ENCODE measurements at regions not wholly inside any gene's neighbourhood (a gene's known extent, or its start where the extent isn't known, plus 50 kb on each side); places are given as distances from the start of the nearest gene placed in this dataset.

DNA sequence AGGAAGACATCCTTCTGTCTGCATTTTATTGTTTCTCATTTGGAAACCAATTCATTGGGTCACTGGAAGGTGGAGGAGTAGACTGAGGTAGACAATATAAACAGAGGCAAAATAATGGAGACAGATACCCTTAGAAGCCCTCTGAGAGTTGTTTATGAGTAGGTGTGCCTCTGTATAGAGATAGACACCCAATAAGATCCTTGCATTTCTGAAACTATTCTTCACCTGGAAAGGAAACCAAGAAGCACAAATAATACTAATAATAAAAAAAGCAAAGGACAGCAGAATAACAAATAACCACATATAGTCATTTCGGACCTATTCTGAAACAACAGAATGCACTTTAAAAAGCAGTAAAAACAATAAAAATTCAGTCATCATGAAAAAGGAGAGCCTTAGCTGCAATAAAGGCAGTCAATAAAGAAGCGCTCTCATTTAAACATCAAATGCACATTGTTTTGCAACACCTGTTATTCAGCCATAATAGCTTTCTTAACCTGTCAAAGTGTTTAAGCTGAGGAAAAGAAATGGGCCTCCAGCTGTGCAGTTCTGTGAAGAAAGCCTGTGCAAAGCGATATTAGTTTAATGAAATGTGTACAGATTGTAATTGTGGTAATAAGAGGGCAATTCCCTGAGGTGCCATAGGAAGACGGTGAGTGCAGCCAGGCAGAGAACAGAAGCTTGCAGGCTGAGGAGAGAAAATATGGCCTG, 904.2 kb downstream of the STPG2 start:
- TF ChIP-seq, protein P1, sequence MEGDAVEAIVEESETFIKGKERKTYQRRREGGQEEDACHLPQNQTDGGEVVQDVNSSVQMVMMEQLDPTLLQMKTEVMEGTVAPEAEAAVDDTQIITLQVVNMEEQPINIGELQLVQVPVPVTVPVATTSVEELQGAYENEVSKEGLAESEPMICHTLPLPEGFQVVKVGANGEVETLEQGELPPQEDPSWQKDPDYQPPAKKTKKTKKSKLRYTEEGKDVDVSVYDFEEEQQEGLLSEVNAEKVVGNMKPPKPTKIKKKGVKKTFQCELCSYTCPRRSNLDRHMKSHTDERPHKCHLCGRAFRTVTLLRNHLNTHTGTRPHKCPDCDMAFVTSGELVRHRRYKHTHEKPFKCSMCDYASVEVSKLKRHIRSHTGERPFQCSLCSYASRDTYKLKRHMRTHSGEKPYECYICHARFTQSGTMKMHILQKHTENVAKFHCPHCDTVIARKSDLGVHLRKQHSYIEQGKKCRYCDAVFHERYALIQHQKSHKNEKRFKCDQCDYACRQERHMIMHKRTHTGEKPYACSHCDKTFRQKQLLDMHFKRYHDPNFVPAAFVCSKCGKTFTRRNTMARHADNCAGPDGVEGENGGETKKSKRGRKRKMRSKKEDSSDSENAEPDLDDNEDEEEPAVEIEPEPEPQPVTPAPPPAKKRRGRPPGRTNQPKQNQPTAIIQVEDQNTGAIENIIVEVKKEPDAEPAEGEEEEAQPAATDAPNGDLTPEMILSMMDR (IDR thresholded peaks at IDR 0.05): no peak
- TF ChIP-seq EZH2 (IDR thresholded peaks at IDR 0.05; ENCODE audit: borderline replicate concordance, insufficient read depth, low read depth, low read length, poor library complexity, severe bottlenecking): no peak
